ENCODE measurements at regions not wholly inside any gene's neighbourhood (a gene's known extent, or its start where the extent isn't known, plus 50 kb on each side); places are given as distances from the start of the nearest gene placed in this dataset.

DNA sequence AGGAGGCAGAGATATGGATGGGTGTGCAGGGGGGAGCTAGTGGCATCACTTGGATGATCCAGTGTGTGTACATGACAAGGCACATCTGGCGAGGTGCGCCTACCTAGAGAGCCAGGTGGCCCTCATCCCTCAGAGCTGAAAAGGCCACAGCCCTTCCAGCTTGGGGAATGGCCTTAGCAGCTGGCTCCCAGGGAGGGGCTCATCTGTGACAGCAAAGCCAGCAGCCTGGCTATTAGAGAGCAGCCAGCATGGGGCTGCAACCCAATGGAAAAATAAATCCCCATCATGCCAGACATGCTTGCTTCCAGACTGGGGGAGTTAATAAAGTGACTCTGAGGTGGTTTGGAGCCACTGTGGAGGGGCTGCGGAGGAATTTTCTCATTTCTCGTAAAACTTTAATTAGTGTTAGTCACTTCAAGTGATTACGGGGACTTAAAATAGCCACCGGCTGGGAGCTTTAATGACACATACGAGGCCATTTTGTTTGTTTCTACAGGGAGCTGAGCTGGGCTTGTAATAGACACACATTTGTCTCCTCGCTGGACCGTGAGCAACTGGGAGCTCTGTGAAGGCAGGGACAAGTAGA is 111.2 kb upstream of the ALX4 start (continued):
- TF ChIP-seq SIN3A (IDR thresholded peaks at IDR 0.05; ENCODE audit: borderline replicate concordance, low read depth, low read length) (no peak), ZNF720 (CRISPR knock-in tag; IDR thresholded peaks at IDR 0.05) (no peak), SPEN (CRISPR knock-in tag; IDR thresholded peaks at IDR 0.05; ENCODE audit: low read depth) (no peak)

DNA sequence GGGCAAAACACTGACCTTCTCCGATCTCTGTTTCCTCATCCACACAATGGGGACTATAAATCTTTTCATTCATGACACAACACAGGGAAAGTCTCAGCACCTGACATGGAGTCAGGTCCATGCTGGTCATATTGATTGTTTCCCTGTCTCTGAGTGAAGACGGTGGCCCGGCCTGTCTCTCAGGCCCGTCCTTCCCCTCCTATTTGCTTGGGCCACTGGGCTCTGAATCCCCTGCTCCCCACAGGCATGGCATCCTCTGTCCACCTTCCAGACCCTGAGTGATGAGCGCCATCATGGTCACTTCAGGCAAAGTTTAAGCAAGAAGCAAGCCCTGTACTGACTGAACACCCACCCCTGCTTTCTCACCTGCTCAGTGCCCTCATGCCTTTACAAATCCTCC is 113.3 kb upstream of the ALX4 start:
- POLR2A ChIA-PET = no interaction called here
- no peak for ATAC-seq
- no peaks in the 10 kb centered on the region for H3K4me1 ChIP-seq (ENCODE audit: insufficient read depth, low read length)
- CTCF ChIA-PET (ENCODE audit: low intra/inter-chr PET ratio, low total read pairs) = no interaction called here
- H4K20me1 ChIP-seq (ENCODE audit: insufficient read depth, low read length) = no peaks in the 10 kb centered on the region
- peaks cover 0 to 9% of the 10 kb centered on the region in 2 experiments; a peak in 1 of 5 replicates for H3K27me3 ChIP-seq (ENCODE audit: control insufficient read depth in 1 of 2, insufficient read depth in 2 of 2, low read length in 2 of 2)
- no peak overlapping the region for H2AFZ ChIP-seq (ENCODE audit: low read length)
- WGBS (ENCODE audit: low lambda C conversion rate) = 25% methylated on average over 4 of the region's 5 CpGs
- no peaks in the 10 kb centered on the region for H3K36me3 ChIP-seq (replicated peaks in 1 of 2; ENCODE audit: control insufficient read depth in 1 of 2, insufficient read depth in 2 of 2, low read length in 2 of 2)
- H3K4me3 ChIP-seq (replicated peaks in 1 of 3; ENCODE audit: insufficient read depth in 1 of 3, low read depth in 2 of 3, low read length in 3 of 3) = no peak overlapping the region
- no peak overlapping the region for H3K27ac ChIP-seq (ENCODE audit: extremely low read length, insufficient read depth, low read length)
- intact Hi-C loops (cut with micrococcal nuclease; ENCODE audit: unreplicated experiment) = no loop called here
- in situ Hi-C loops (cut with HindIII; ENCODE audit: extremely low pct_ligation_motif_present, low pct_unique_long_range_greater_than_20kb) = loop anchor here (25.0 kb wide), 1 partner anchor 111 kb away; the partner anchor contains the start of gene ALX4
- DNase-seq (ENCODE audit: low spot score) = no peak
- no peaks in the 10 kb centered on the region for H3K79me2 ChIP-seq (ENCODE audit: insufficient read depth, low read length)
- H3K9me3 ChIP-seq (ENCODE audit: low read length) = no peaks in the 10 kb centered on the region
- H3K9ac ChIP-seq (ENCODE audit: insufficient read depth, low read depth, low read length) = no peak overlapping the region
- no TSS peak for BruUV-seq (replicated peaks)
- no peak for FAIRE-seq
- no peak overlapping the region for H3K4me2 ChIP-seq (ENCODE audit: low read depth, low read length)
- TF ChIP-seq, protein P1, sequence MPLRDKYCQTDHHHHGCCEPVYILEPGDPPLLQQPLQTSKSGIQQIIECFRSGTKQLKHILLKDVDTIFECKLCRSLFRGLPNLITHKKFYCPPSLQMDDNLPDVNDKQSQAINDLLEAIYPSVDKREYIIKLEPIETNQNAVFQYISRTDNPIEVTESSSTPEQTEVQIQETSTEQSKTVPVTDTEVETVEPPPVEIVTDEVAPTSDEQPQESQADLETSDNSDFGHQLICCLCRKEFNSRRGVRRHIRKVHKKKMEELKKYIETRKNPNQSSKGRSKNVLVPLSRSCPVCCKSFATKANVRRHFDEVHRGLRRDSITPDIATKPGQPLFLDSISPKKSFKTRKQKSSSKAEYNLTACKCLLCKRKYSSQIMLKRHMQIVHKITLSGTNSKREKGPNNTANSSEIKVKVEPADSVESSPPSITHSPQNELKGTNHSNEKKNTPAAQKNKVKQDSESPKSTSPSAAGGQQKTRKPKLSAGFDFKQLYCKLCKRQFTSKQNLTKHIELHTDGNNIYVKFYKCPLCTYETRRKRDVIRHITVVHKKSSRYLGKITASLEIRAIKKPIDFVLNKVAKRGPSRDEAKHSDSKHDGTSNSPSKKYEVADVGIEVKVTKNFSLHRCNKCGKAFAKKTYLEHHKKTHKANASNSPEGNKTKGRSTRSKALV (CRISPR knock-in tag; IDR thresholded peaks at IDR 0.05) = no peak
- TF ChIP-seq ARHGAP35 (CRISPR knock-in tag; IDR thresholded peaks at IDR 0.05; ENCODE audit: borderline replicate concordance) (no peak), PTBP1 (IDR thresholded peaks at IDR 0.05; ENCODE audit: low read depth, low read length, poor library complexity, severe bottlenecking) (no peak), HOXA5 (CRISPR knock-in tag; IDR thresholded peaks at IDR 0.05) (no peak), THAP8 (CRISPR knock-in tag; IDR thresholded peaks at IDR 0.05; ENCODE audit: borderline replicate concordance) (no peak), HIVEP1 (CRISPR knock-in tag; IDR thresholded peaks at IDR 0.05) (no peak), ETV5 (CRISPR knock-in tag; IDR thresholded peaks at IDR 0.05; ENCODE audit: borderline replicate concordance) (no peak), ZIK1 (CRISPR knock-in tag; IDR thresholded peaks at IDR 0.05; ENCODE audit: borderline replicate concordance, low read depth) (no peak), CBX5 (CRISPR knock-in tag; IDR thresholded peaks at IDR 0.05; ENCODE audit: borderline replicate concordance) (no peak), RBFOX2 (IDR thresholded peaks at IDR 0.05; ENCODE audit: low read depth, low read length) (no peak), ZKSCAN1 (IDR thresholded peaks at IDR 0.05; ENCODE audit: low read length) (no peak), FOXO1 (CRISPR knock-in tag; IDR thresholded peaks at IDR 0.05) (no peak), RNF219 (CRISPR knock-in tag; IDR thresholded peaks at IDR 0.05) (no peak), ZNF382 (CRISPR knock-in tag; IDR thresholded peaks at IDR 0.05; ENCODE audit: borderline replicate concordance) (no peak)
- TF ChIP-seq, protein P2, sequence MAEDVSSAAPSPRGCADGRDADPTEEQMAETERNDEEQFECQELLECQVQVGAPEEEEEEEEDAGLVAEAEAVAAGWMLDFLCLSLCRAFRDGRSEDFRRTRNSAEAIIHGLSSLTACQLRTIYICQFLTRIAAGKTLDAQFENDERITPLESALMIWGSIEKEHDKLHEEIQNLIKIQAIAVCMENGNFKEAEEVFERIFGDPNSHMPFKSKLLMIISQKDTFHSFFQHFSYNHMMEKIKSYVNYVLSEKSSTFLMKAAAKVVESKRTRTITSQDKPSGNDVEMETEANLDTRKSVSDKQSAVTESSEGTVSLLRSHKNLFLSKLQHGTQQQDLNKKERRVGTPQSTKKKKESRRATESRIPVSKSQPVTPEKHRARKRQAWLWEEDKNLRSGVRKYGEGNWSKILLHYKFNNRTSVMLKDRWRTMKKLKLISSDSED (CRISPR knock-in tag; IDR thresholded peaks at IDR 0.05) = no peak
